OCI-LY7 (cell line): ENCODE measurements at regions not wholly inside any gene's neighbourhood (a gene's known extent, or its start where the extent isn't known, plus 50 kb on each side); places are given as distances from the start of the nearest gene placed in this dataset.

ENCODE experiments used
- BruUV-seq: library from RNA; stranded (reverse); fragments of 400-500 nt; replicated peaks from 2 replicates; lab custom pipeline; 2021; lab: Mats Ljungman, UMichigan
- CTCF ChIA-PET: fragments of 300-600 bp; sonication (Branson Sonifier 250); formaldehyde crosslinking; loops from one replicate; lab custom pipeline; 2022; ENCODE audit warnings: antibody characterized with exemption; ENCODE audit not compliant: unreplicated experiment; lab: Charles Lee
- POLR2A ChIA-PET: fragments of 300-600 bp; sonication (Branson Sonifier 250); formaldehyde crosslinking; loops from one replicate; lab custom pipeline; 2022; ENCODE audit warnings: antibody characterized with exemption; lab: Charles Lee
- DNase-seq: peaks from one replicate; pipeline ENCODE4 v3.0.0-alpha.2; 2015; ENCODE audit warnings: low spot score
- H2AFZ ChIP-seq: fragments of 200-600 bp; sonication (generic), shearing (Covaris generic); 2 replicates; pipeline ENCODE4 v1.6.1; 2014; ENCODE audit warnings: mild to moderate bottlenecking, antibody characterized with exemption, low read length, moderate library complexity
- H3K27ac ChIP-seq: fragments of 200-600 bp; sonication (generic); 2 replicates; pipeline ENCODE4 v1.5.1; 2014; ENCODE audit warnings: mixed run types, low read depth, mild to moderate bottlenecking, moderate library complexity, low read length, inconsistent platforms; ENCODE audit not compliant: poor library complexity, severe bottlenecking
- H3K36me3 ChIP-seq: fragments of 200-600 bp; sonication (generic); 2 replicates; pipeline ENCODE4 v1.6.1; 2014; ENCODE audit warnings: mild to moderate bottlenecking, antibody characterized with exemption, low read length, moderate library complexity, mixed read lengths; ENCODE audit not compliant: insufficient read depth
- H3K4me1 ChIP-seq: fragments of 200-600 bp; sonication (generic); 2 replicates; pipeline ENCODE4 v1.5.1; 2014; ENCODE audit warnings: mild to moderate bottlenecking, low read length; ENCODE audit not compliant: insufficient read depth, poor library complexity, severe bottlenecking
- H3K4me2 ChIP-seq: fragments of 200-600 bp; sonication (generic); 2 replicates; pipeline ENCODE4 v1.6.1; 2014; ENCODE audit warnings: mild to moderate bottlenecking, low read length
- H3K4me3 ChIP-seq: fragments of 200-600 bp; sonication (generic); 2 replicates; pipeline ENCODE4 v1.5.1; 2014; ENCODE audit warnings: mild to moderate bottlenecking, low read depth, low read length; ENCODE audit not compliant: poor library complexity, severe bottlenecking
- H3K79me2 ChIP-seq: fragments of 200-600 bp; sonication (generic); 2 replicates; pipeline ENCODE4 v1.6.1; 2016; ENCODE audit warnings: low read depth, mild to moderate bottlenecking, low read length, moderate library complexity, mixed read lengths; ENCODE audit not compliant: insufficient read depth
- H3K9me2 ChIP-seq: fragments of 200-600 bp; sonication (generic); 2 replicates; pipeline ENCODE4 v1.6.1; 2016; ENCODE audit warnings: mild to moderate bottlenecking, low read length, mixed read lengths; ENCODE audit not compliant: insufficient read depth
- H3K9me3 ChIP-seq: fragments of 200-600 bp; sonication (generic); 2 replicates; pipeline ENCODE4 v1.6.1; 2014; ENCODE audit warnings: mild to moderate bottlenecking, mixed run types, low read length, mixed read lengths
- H4K20me1 ChIP-seq: fragments of 200-600 bp; sonication (generic); 2 replicates; pipeline ENCODE4 v1.6.1; 2014; ENCODE audit warnings: mild to moderate bottlenecking, antibody characterized with exemption, low read length, moderate library complexity, mixed read lengths; ENCODE audit not compliant: insufficient read depth
- CTCF ChIP-seq: fragments of 200-600 bp; sonication (generic); conservative IDR thresholded peaks from 2 replicates; pipeline ENCODE4 v1.5.1; 2014; ENCODE audit warnings: mild to moderate bottlenecking, antibody characterized with exemption, low read length, moderate library complexity, mixed read lengths
- EZH2phosphoT487 ChIP-seq: fragments of 200-600 bp; sonication (generic); IDR thresholded peaks from 2 replicates; pipeline ENCODE4 v1.6.1; 2018; ENCODE audit warnings: low read depth, borderline replicate concordance, mild to moderate bottlenecking, mixed run types, antibody characterized with exemption, low read length, moderate library complexity, mixed read lengths
- intact Hi-C: fragments of 100-400 bp; cut with micrococcal nuclease; formaldehyde crosslinking; loops from one replicate; pipeline ENCODE4 v1.10.0; 2022; ENCODE audit not compliant: unreplicated experiment

GRCh38 chr12:24705741-24706358 is 243.1 kb downstream of the BCAT1 start:
- H2AFZ ChIP-seq, result peak overlapping the region; percentile 52; the same call in 1 of the 2 replicates
- no peaks in the 10 kb centered on the region for H4K20me1 ChIP-seq
- peak overlapping the region; percentile 96 for H3K4me2 ChIP-seq
- peak overlapping the region; percentile 57 for H3K4me3 ChIP-seq
- H3K27ac ChIP-seq, result peak overlapping the region; percentile 74
- H3K79me2 ChIP-seq, result no peaks in the 10 kb centered on the region
- DNase-seq, result peak; percentile 90
- no peaks in the 10 kb centered on the region for H3K9me2 ChIP-seq
- intact Hi-C loops, result no loop called here
- H3K9me3 ChIP-seq, result peaks cover 5% of the 10 kb centered on the region; the same call in 1 of the 2 replicates
- CTCF ChIA-PET, result no interaction called here
- no peaks in the 10 kb centered on the region for H3K36me3 ChIP-seq
- BruUV-seq, result no TSS peak
- no peak for TF ChIP-seq CTCF
- no peak for TF ChIP-seq EZH2phosphoT487
- peaks cover 32% of the 10 kb centered on the region for H3K4me1 ChIP-seq
- POLR2A ChIA-PET, result interaction anchor here (0.7 to 2.3 kb wide), 5 partner anchors 8 to 243 kb away, joined by 3 to 6 read pairs (median 3); partner anchors contain the start of gene BCAT1

- ChIA-PET POLR2A (interaction anchor here (0.9 to 2.3 kb wide), 3 partner anchors 12 to 244 kb away, joined by 3 to 6 read pairs (median 4); partner anchors contain the start of gene BCAT1), CTCF (no interaction called here)
- DNase-seq, result peak; percentile 34
- peak overlapping the region; percentile 52 for H2AFZ ChIP-seq
- H3K36me3 ChIP-seq, result no peaks in the 10 kb centered on the region
- H3K79me2 ChIP-seq, result no peaks in the 10 kb centered on the region
- H3K4me1 ChIP-seq, result peaks cover 32% of the 10 kb centered on the region
- H3K9me2 ChIP-seq, result no peaks in the 10 kb centered on the region
- intact Hi-C loops, result no loop called here
- H3K9me3 ChIP-seq, result peaks cover 11% of the 10 kb centered on the region; the same call in 1 of the 2 replicates
- H3K4me2 ChIP-seq, result peak overlapping the region; percentile 96
- peak overlapping the region; percentile 74 for H3K27ac ChIP-seq
- H4K20me1 ChIP-seq, result no peaks in the 10 kb centered on the region
- no TSS peak for BruUV-seq
- TF ChIP-seq CTCF (no peak), EZH2phosphoT487 (no peak)
- peak overlapping the region; percentile 57 for H3K4me3 ChIP-seq
Measured at GRCh38 chr12:24705216-24705615, 243.7 kb downstream of the BCAT1 start.

GRCh38 chr12:24701343-24701742 is 247.6 kb downstream of the BCAT1 start:
- no peaks in the 10 kb centered on the region for H3K9me2 ChIP-seq
- no TSS peak for BruUV-seq
- no peaks in the 10 kb centered on the region for H3K36me3 ChIP-seq
- no peak overlapping the region for H2AFZ ChIP-seq
- DNase-seq, result no peak
- H3K79me2 ChIP-seq, result no peaks in the 10 kb centered on the region
- H3K4me1 ChIP-seq, result peaks cover 29% of the 10 kb centered on the region
- ChIA-PET CTCF (no interaction called here), POLR2A (interaction anchor here (1.0 kb wide), 1 partner anchor 292 kb away, joined by 3 read pairs; no protein-coding TSS in a partner anchor)
- H3K4me3 ChIP-seq, result no peak overlapping the region
- no peak overlapping the region for H3K27ac ChIP-seq
- no peak overlapping the region for H3K4me2 ChIP-seq
- intact Hi-C loops, result no loop called here
- TF ChIP-seq CTCF (no peak), EZH2phosphoT487 (no peak)
- no peaks in the 10 kb centered on the region for H4K20me1 ChIP-seq
- H3K9me3 ChIP-seq, result peaks cover 11% of the 10 kb centered on the region; the same call in 1 of the 2 replicates
